Breast epithelium (tissue), 3 donors: ENCODE measurements at regions not wholly inside any gene's neighbourhood (a gene's known extent, or its start where the extent isn't known, plus 50 kb on each side); places are given as distances from the start of the nearest gene placed in this dataset.

Experiments
- POLR2AphosphoS5 ChIP-seq, 3 donors: sonication (generic); formaldehyde crosslinking; IDR thresholded peaks; one replicate each; pipeline ENCODE4 v1.6.1; 2017; ENCODE audit warnings: antibody characterized with exemption in 3 of 3
- TF ChIP-seq, protein P1 (sequence below), 3 donors: fragments of 450-650 bp; IDR thresholded peaks; one replicate each; pipeline ENCODE4 v1.5.1; 2016 to 2017; ENCODE audit warnings: antibody characterized with exemption in 3 of 3, mild to moderate bottlenecking in 3 of 3, moderate library complexity in 3 of 3

DNA sequence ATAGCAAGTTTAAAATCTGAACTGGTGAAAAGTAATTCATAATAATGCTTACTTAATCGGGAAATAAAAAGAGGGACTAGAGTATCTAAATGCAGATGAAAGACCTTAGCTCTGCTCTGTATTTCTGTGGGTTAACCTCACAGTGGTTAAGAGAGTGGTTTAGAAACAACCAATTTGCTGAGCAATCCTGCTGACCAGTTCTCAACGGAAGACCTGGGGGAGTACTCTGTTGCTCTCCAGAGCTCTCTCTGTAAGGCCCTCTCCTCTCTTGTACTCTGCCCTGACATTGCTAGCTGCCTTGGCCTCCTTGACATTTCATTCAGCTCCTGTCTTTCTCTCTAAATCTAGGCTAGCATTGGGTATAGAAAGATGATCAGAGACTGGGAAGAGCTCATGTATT lies 1186.6 kb upstream of the SEMA6A start:
- TF ChIP-seq POLR2AphosphoS5 (IDR thresholded peaks at IDR 0.05) = no peak
- TF ChIP-seq, protein P1, sequence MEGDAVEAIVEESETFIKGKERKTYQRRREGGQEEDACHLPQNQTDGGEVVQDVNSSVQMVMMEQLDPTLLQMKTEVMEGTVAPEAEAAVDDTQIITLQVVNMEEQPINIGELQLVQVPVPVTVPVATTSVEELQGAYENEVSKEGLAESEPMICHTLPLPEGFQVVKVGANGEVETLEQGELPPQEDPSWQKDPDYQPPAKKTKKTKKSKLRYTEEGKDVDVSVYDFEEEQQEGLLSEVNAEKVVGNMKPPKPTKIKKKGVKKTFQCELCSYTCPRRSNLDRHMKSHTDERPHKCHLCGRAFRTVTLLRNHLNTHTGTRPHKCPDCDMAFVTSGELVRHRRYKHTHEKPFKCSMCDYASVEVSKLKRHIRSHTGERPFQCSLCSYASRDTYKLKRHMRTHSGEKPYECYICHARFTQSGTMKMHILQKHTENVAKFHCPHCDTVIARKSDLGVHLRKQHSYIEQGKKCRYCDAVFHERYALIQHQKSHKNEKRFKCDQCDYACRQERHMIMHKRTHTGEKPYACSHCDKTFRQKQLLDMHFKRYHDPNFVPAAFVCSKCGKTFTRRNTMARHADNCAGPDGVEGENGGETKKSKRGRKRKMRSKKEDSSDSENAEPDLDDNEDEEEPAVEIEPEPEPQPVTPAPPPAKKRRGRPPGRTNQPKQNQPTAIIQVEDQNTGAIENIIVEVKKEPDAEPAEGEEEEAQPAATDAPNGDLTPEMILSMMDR (IDR thresholded peaks at IDR 0.05) = no peak
